ENCODE measurements at regions not wholly inside any gene's neighbourhood (a gene's known extent, or its start where the extent isn't known, plus 50 kb on each side); places are given as distances from the start of the nearest gene placed in this dataset.
"Not testable (repeated sequence)": the region's sequence is repeated elsewhere in the genome, so short reads cannot be mapped to it uniquely, and the experiment has no call there.

DNA sequence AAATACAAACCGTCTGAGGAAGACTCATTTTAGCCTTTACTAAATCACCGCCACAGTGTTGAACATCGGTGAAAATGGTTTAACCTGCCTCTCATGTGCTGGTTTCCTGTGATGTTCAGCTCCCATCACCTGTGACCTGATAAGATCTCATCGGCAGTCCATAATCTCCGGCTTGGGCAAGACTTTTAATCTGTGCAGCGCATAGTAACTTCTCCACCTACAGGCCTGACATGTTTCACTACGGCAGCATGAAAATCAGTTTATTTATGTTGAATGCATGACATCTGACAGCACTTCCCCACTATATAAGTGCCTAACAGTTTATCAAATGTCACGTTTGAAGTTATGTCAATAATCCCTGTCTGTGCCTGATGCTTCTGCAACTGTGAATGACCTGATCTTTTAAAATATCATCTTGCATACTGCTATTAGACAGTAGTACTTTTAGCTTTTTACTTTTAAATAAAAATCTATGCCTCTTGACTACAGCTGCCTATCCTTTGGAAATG is 1919.8 kb upstream of the AGA start:
- no peak for FAIRE-seq

DNA sequence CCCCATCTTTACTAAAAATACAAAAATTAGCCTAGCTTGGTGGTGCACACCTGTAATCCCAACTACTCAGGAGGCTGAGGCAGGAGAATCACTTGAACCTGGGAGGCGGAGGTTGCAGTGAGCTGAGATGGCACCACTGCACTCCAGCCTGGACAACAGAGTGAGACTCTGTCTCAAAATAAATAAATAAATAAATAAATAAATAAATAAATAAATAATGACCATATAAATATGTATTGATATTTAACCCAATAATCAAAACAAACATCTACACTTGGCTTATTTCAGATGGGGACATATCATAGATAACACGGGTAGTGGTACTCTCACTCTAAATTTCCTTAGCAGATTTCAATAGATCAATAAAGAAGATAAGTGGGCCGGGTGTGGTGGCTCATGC is 1923.7 kb upstream of the AGA start:
- FAIRE-seq = not testable (repeated sequence)

DNA sequence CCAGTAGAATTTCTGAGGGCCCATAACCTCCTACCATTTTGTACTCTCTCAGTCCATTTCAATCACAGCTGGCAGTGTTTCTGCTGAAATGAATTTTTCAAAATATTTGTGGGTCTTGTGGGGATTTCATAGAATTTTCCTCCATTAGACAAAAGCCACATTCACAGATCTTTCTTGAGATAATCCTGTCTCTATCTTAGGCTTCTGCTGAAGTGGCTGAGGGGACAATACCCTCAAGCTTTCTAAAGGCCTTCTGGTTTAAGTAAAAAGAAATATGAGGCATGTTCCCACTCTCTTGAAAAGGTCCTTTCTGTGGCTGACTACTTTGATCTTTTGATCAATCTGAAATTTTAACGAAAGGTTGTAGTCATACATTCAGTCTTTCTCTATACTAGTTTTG is 1930.0 kb upstream of the AGA start:
- no peak for FAIRE-seq

DNA sequence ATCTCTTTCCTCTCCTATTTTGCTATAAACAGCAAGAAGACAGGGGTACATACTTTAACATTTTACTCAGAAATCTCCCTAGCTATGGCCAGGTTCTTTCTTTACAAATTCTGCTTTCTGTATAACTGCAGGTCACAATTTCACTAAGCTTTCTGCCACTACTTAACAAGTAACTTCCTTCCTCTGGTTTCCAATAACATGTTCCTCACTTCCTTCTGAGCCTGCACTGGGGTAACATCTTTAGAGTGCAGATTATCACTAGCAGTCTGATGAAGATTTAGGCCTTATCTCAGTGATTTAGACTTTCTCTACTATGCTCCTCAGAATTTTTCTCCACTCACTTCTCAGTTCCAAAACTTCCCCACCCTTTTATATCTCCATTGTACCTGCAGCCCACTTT is 1930.5 kb upstream of the AGA start:
- FAIRE-seq = no peak

DNA sequence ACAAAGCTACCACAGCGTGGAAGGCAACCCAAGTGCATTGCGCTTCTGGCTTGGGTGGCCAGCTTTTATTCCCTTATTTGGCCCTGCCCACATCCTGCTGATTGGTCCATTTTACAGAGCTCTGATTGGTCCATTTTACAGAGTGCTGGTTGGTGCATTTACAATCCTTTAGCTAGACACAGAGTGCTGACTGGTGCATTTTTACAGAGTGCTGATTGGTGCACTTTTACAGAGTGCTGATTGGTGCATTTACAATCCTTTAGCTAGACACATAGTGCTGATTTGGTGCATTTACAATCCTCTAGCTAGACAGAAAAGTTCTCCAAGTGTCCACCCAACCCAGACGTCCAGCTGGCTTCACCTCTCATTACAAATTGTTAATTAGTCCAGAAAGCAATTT is 1936.6 kb upstream of the AGA start:
- not testable (repeated sequence) for FAIRE-seq

DNA sequence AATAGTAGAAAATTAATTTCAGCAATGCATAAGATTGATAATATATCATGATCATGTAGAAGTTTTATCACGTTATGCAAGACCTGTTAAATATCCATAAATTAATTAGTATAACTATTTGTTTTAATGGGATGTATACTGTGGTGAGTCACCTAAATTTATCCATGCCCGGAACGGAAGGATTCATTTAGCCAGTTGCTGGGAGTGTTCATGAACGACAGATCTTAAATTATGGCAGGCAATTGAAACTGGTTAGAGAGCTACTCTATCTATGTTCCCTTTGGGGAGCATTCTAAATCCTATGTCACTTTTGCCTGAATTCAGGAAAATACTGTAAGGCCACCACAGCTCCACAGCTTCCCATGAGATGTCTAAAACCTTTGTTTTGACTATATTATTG is 1950.5 kb upstream of the AGA start:
- no peak for FAIRE-seq

DNA sequence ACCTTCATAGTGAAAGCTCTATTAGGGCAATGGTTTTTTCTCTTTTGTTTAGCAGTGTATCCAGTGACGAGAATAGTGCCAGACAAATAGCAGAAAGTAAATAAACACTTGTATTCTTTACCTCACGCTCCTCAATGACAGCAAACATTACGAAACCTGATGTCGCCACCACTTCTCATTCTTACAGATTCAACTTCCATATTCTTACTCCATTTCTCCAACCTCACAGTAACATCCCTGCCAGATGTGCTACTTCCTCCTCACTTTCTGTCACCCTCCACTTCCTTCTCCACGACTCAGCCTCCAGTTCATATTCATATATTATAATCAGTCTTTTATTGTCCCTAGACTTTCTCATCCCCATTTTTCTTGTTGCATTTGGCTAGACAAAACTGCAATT is 1956.2 kb upstream of the AGA start:
- no peak for FAIRE-seq

DNA sequence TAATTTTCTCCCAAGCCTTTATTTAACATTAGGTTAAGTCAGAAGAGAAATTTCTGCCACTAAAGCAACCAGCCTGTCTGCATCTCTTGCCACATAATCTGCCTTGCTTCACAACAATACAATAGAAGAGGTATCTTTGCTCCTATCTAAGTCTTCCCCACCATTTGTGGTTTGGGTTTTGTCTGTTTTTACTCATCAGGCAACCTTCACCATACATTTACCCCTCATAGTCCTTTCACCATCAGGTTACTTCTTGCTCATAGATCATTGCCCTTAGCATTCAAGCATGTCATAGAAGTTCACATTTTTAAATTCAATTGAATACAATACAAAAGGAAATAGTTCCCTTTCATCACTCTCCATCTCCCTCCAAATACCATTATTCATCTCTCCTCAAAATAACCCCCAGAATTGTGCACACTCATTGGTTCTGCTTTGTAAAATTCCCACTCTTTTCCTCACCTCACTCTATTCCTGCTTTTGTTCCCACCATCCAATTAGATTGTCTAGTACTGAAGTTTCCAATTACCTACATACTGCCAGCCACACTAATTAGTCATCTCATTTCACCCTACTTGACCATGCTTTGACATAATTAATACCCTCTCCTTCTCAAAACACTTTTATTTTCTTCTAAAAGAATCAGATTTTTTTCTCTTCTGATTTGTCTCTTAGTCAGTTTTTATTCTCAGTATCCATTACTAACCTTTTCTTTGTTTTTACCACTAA is 1957.0 kb upstream of the AGA start:
- FAIRE-seq = no peak

DNA sequence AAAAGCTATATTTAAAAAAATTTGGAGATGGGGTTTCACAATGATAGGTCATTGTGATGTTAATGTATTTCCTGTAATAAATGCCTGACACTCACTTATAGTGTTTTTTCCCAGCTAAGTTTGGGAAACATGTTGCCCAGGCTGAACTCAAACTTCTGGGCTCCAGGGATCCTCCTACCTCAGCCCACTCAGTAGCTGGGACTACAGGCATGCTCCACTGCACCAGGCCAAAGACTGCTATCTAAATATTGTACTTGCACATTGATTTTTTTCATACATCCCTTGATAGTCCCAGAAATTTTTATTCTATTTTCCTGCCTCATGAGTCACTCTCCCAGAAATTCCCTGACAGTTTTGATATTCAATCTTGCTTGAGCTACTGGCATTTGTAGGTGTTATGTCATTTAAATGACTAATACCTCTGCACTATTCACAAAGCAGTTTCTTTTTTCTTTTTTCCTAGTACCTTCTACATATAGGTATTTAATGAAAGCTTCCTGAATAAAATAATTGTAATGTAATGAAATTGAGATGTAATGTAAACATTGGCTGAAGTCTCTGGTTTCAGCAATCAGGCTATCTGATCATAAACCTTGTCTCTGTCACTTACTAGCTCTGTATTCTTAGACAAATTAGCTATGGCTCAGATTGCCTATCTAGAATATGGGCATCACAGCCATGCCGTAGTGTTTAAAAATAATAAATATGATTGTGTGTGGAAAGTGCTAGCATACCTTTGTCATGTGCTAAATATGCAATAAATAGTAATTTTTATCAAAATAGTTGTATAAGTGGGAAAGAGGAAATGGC is 1973.0 kb upstream of the AGA start:
- no peak for FAIRE-seq

DNA sequence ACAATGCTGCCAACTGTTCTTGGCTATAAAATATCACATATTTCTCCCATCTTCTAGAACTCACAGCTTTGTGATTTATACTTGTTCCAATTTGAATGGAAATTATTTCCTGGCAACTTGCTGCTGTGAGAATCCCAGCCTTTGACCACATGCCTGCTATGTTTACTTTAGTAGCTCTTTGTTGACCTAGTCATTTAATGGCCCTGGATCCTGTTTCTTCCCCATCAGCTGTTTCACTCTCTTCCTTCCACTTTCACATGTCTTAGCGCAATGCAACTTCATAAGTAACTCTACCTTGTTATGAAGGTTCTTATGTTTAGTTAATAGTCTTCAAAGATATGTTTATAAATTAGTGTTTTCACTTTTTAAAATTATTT is 1973.6 kb upstream of the AGA start:
- no peak for FAIRE-seq

DNA sequence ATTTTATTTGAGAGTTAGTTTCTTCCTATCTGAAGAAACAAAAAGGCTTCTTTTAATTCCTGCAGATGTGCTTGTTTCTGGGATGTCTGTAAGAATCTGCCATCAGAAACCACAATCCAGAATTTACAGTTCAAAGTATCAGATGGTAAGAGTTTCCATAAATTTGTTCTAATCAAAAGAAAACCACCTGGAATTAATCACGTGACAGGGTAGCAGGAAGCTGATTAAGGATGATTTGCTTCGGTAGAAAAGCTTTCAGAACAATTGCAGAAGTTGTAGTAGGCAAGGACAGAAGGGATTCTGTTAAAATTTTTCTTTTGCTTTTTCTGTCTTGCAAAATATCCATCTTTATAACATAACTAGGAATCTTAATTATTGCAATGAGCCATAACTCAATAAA is 1975.1 kb upstream of the AGA start:
- FAIRE-seq = no peak

DNA sequence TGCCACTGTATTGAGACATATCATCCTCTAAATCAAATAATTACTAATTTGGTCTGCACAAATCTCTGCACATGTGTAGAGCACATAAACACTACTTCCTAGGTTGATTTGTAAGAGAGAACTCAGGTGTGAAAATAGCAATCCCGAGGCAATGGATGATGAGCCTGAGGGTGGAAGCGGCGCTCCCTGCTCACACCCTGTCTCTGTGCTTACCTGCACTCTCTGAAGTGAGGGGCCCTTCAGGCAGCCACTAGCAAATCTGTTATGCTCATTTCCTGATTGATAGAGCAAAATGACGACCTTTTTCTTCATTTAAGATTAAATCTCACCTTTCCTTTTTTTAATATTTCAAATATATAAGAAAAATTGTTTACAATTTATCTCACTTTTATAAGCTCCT is 1995.7 kb upstream of the AGA start:
- FAIRE-seq = no peak

DNA sequence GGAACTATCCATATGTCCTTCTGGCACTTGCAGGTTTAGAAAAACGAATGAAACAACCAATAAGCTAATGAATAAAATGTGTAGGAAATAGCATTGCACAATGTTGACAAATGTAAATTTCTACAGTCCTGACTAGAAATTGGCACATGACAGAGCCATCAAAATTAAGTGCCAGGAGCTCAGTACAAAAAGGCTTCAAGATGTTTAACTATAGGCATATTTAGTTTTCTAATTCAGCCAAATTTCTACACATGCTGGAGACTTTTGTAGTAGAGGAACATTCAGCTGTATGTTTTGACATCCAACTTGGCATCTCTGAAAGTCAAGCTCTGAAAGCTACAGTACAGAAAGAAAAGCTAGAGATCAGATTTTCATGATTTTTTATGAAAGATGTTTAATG is 1999.4 kb upstream of the AGA start:
- FAIRE-seq = no peak

DNA sequence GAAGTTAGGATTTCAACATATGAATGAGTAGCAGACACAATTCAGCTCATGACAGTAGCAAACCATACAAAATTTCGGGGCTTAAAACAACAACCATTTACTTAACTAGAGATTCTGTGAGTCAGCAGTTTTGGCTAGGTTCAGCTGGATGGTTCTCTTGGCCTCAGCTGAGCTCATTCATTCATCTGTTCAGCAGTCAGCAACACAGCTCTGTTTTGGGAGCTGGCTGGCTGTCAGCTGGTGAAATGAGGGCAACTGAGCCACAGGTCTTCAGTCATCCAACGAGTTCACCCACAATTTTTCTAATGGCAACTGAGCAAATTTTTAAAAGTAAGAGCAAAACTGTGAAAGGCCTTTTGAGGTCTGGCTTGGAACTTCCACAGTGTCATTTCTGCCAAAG is 2005.1 kb upstream of the AGA start:
- no peak for FAIRE-seq

DNA sequence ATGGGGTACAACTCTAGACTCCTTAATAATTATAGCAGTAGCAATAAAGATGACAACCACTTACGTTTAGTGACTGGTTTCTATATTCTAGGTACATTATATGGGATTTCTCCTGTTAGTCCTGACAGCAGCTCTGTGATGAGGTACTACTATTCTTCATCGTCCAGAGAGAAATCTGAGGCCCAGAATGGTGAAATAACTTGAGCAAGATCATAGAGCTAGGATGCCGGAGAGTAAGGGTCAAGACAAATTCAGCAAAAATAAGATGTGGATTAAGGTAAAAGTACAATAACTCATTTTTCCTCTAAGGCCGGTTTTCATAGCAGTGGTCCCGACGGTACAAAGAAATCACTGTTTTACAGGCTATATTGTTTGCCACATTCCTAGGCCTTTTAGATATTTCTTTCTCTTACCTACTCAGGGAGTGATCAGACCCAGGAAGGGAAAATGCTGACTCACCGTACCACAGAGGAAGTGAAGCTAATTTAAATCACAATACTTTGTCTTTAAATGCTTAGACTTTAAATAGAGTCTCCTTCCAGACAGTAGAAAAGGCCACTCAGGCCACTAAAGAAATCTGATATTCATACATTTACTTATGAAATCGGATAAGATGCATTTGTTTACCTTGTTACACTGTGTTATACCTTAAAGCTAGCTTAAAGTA is 2023.0 kb upstream of the AGA start:
- no peak for FAIRE-seq

DNA sequence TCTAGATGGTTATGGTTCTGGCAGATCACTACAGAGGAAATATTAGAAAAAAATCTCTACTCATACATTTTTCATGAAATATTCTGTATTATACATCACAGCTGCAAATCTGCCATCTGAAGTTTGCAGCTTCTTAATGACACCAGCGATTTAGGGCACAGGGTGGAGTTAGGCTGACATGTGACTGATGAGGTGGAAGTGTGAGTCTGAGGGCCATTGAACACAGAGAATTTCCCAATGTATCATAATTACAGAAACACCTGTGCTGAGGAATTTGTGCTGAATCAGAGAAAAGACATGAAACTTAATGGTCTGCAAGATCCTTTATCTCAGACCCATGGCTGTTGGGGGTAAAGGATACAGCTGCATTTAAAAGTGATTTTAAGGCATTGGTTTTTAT is 2025.6 kb upstream of the AGA start:
- FAIRE-seq = no peak

DNA sequence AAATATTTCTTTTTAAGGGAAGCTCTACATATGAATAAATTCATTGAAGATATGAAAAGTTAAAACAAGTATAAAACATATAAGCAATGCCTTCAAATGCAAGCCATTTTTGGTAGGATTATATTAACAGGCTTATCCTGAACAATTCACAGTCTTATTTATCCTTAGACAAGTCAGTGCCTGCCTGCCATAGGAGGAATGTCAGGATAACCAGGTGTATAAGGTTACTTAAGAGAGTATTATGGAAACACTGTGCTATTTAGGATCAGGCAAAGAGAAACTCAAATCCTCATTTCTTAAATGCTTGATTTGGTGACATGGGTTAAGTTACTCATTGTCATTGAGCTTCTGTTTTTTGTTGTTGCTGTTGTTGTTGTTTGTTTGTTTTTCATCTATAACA is 2029.9 kb upstream of the AGA start:
- no peak for FAIRE-seq

DNA sequence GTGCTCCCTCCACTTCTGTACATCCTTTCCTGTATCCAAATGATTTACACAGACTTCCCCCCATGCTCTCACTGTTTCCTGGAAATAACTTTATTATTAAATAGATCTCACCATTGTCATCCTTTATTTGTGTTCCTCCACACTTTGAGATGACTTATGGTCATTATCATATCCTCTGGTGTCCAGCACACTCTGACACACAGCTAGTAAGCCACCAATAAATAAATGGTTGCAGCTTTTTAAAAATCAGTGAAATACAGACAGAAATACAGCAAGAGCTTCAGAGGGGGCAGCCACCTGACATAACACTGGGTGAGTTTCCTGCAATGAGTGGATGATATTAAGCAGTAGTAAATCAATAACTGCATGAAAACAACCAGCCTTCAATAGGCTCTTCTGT is 2036.4 kb upstream of the AGA start:
- FAIRE-seq = no peak

DNA sequence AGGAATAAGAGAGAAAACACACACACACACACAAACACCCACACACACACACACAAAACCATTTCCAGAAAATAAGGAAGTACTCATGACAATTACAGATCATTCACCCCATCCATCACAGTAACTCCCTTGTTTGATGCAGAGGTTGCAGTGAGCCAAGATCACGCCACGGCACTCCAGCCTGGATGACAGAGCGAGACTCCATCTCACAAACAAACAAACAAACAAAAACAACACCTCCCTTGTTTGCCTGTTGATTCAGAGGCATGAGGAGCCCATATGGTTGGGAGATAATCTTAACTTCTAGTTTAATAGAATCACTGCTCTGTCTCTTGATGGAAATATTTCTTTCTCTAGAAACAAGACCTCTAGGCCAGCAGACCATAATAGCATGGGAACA is 2043.5 kb upstream of the AGA start:
- FAIRE-seq = no peak

DNA sequence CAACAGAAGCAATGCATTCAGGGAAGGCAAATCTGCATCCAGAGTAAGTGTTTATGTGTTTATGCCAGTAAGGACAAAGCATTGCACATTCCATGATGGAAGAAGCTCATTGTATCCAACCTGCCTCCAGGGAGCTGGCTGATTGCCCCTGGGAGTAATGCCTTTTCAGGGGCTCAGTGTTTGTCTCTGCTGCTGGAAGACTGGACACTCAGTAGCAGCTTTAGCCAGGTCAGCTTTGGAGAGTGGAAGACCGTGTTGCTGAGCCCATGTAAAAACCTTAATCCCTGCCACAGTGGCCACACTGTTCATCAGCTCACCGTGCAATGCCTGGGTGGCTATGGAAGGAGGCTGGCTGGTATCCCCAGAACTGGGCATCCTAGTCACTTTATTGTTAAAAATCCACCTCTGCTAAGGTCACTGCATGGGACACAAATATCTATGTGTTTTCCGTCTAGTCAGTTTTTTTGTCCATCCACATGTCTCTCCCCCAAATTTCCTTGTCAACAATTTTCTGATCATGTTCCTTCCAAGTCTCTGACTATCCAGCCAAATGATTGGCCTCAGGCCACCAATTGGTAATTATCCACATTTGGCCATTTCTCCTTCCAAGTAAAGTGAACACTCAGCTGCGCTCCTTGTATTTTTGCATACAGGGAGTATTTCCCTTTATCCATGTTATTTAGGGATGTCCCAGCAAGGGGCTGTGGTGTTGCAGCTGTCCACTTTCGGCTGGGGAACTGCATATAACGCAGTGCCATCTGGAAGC is 2044.5 kb upstream of the AGA start:
- no peak for FAIRE-seq

DNA sequence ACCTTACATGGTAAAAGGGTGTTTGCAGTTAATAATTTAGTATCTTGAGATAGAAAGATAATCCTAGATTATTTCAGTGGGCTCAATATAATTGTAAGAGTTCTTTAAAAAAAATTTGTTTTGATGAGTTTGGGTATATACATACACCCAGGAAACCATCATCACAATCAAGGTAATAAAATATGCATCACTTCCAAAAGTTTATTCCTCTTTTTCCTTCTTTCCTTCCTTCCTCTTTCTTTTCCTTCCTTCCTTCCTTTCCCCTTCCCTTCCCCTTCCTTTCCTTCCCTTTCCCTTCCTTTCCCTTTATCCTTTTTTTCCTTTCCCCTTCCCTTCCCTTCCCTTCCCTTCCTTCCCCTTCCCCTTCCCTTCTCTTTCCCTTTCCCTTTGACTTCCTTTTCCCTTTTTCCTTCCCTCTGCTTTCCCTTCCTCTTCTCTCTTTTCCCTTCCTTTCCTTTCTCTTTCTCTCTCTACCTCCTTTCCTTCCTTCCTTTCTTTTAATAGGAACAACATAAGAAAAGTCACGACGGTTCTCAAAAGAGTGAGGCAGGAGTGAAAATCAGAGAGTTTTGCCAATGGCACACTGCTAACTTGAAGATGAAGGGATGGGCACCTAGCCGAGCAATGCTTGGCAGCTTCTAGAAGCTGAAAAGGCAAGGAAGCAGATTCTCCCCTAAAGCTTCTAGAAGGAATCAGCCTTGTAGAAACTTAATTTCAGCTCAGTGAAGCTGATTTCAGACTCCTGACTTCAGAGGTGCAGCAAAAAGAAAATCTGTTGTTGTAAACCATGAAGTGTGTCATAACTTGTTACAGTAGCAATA is 2050.2 kb upstream of the AGA start:
- no peak for FAIRE-seq

DNA sequence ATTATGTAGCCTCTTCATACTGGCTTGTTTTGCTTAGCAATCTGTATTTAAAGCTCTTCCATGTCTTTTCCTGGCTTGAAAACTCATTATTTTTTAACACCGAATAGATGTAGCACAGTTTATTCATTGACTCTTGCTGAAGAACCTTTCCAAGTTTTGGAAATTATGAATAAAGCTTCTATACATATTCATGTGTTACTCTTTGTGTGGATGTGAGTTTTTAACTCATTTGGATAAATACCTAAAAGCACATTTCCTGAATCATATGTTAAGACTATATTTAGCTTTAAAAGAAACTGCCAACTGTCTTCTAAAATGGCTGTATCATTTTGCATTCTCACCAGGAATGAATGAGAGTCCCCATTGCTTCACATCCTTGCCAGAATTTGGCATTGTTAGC is 2061.7 kb upstream of the AGA start:
- no peak for FAIRE-seq

Data from G401.6 (cell line).